A549 (cell line): ENCODE measurements at regions not wholly inside any gene's neighbourhood (a gene's known extent, or its start where the extent isn't known, plus 50 kb on each side); places are given as distances from the start of the nearest gene placed in this dataset.

Experiments
- CTCF ChIP-seq: fragments of >200 bp; sonication (Bioruptor Twin); formaldehyde crosslinking; IDR thresholded peaks from 3 replicates; pipeline ENCODE4 v1.5.1; 2016
- JUNB ChIP-seq: fragments of >200 bp; sonication (Bioruptor Twin); formaldehyde crosslinking; IDR thresholded peaks from 2 replicates; pipeline ENCODE4 v1.6.1; 2016

- no peak for TF ChIP-seq CTCF
- no peak for TF ChIP-seq JUNB
Observed at GRCh38 chr5:92942762-92943161, 638.3 kb downstream of the NR2F1-AS1 start.
